HS-5 (cell line): ENCODE measurements at regions not wholly inside any gene's neighbourhood (a gene's known extent, or its start where the extent isn't known, plus 50 kb on each side); places are given as distances from the start of the nearest gene placed in this dataset.
"Not testable (repeated sequence)": the region's sequence is repeated elsewhere in the genome, so short reads cannot be mapped to it uniquely, and the experiment has no call there.

Source experiments
- DNase-seq: peaks from one replicate; pipeline ENCODE4 v3.0.0-alpha.2; 2012; ENCODE audit warnings: low read depth

DNA sequence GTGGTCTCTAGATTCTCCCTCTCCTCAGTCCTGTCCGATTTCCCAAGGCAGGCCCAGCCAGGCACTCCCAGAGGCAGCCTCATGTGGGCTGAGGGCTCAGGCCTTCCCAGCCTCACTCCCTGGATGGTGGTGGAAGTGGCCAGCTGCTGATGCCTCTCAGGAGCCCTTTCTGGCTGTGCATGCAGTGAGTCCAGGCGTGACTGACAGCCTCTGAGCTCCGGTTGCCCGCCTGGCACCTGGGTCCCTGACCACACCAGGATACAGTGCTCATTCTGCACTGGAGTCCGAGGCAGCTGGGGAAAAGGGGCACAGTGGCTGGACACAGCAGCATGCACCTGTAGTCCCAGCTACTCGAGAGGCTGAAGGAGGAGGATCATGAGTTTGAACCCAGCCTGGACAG lies 132.6 kb downstream of the CUL2 start:
- DNase-seq, result no peak

- DNase-seq, result no peak
Measured at GRCh38 chr10:34956756-34957155, 133.4 kb downstream of the CUL2 start.

- no peak for DNase-seq
Measured at GRCh38 chr10:34955391-34955790, 134.8 kb downstream of the CUL2 start.

- no peak for DNase-seq
Measured at GRCh38 chr10:34954142-34954541, 136.0 kb downstream of the CUL2 start.

DNA sequence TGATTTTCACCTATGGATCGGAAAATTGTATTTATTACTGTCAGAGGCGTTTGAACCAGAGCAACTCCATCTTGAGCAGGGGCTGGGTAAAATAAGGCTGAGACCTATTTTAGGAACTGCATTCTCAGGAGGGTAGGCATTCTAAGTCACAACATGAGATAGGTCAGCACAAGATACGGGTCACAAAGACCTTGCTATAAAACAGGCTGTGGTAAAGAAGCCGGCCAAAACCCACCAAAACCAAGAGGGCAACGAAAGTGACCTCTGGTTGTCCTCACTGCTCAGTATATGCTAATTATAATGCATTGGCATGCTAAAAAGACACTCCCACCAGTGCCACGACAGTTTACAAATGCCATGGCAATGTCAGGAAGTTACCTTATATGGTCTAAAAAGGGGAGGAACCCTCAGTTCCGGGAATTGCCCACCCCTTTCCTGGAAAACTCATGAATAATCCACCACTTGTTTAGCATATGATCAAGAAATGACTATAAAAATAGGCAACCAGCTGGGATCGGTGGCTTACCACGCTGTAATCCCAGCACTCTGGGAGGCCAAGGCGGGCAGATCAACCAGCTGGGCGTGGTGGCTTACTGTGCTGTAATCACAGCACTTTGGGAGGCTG lies 136.3 kb upstream of the PARD3 start:
- not testable (repeated sequence) for DNase-seq

DNA sequence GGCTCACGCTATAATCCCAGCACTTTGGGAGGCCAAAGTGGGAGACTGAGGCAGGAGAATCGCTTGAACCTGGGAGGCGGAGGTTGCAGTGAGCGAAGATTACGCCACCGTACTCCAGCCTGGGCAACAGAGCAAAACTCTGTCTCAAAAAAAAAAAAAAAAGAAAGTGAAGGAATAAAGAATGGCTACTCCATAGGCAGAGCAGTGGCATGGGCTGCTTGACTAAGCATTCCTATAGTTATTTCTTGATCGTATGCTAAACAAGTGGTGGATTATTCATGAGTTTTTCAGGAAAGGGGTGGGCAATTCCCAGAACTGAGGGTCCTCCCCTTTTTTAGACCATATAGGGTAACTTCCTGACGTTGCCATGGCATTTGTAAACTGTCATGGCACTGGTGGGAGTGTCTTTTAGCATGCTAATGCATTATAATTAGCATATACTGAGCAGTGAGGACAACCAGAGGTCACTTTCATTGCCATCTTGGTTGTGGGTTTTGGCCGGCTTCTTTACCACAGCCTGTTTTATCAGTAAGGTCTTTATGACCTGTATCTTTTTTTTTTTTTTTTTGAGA lies 130.9 kb upstream of the PARD3 start:
- not testable (repeated sequence) for DNase-seq

- DNase-seq, result no peak
Measured at GRCh38 chr10:34941471-34942357, 126.6 kb upstream of the PARD3 start.

GRCh38 chr10:34940436-34940835 lies 125.3 kb upstream of the PARD3 start:
- DNase-seq, result no peak

DNA sequence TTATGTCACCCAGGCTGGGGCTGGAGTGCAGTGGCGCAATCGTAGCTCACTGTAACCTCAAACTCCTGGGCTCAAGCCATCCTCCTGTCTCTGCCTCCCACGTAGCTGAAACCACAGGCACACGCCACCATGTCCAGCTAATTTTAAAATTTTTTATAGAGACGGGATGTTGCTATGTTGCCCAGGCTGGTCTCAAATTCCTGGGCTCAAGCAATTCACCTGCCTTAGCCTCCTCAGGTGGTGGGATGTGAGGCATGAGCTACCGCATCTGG lies 123.2 kb upstream of the PARD3 start:
- no peak for DNase-seq

GRCh38 chr10:34937643-34938398 lies 122.7 kb upstream of the PARD3 start:
- not testable (repeated sequence) for DNase-seq

GRCh38 chr10:34936061-34936460 lies 121.0 kb upstream of the PARD3 start:
- DNase-seq, result no peak

DNA sequence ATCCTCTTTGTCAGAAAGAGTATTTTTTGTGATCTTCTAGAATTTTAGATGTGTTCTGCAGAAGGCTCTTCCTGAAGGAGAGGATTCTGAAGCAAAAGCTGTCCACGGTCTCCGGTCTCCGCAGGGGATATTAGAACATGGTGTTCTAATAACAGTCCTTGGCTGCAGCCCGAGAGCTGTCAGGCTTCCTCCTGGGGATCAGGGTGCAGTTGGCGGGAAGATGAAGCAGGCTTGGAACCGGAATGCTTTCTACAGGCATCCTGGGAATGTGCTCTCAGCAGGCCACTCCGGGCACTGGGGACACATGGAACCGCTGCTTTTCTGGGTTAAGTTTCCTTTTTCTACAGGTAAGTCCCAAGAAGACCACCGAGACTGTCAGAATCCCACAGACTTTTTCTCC lies 118.6 kb upstream of the PARD3 start:
- no peak for DNase-seq

DNA sequence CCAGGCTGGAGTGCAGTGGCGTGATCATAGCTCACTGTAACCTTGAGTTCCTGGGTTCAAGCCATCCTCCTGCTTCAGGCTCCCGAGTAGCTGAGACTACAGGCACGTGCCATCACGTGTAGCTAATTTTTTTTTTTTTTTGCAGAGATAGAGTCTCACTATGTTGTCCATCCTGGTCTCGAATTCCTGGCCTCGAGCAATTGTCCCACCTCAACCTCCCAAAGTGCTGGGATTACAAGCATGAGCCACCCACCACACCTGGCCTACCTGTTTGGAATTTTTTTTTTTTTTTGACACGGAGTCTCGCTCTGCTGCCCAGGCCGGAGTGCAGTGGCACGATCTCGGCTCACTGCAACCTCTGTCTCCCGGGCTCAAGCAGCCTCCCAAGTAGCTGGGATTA lies 117.1 kb upstream of the PARD3 start:
- no peak for DNase-seq

DNA sequence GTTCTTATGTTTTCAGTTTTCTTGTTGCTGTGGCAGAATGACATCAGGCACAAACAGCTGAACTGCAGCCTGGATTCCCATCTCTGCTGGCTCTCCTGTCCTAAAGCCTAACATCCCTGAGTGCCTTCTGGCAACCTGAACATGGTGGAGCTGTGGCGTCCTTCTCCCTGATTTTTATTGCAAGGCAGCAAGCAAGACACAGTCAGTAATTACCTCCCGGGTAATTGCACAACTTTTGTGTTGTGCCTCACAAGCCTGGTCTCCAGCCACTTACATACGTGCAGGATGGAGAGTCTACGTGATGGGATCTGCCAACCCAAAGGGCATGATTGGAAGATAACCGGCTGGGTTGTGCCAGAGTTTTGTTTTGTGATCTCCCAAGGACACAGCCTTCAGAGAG lies 116.1 kb upstream of the PARD3 start:
- no peak for DNase-seq

- DNase-seq, result no peak
Measured at GRCh38 chr10:34922138-34922537, 107.0 kb upstream of the PARD3 start.

DNA sequence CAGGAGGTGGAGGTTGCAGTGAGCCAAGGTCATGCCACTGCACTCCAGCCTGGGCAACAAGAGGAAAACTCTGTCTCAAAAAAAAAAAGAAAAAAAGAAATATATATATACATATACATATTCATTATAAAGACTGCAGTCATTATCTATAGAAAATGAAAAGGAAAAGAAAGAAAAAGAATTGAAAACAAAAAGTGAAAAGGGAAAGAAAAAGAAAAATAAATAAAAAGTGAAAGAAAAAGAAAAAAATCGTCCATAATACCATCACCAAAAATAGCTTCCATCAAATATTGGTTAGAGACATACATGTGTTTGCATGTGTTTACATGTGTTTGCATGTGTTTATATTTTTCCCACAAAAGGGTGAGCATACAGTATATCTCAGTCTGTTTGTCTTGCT lies 105.5 kb upstream of the PARD3 start:
- no peak for DNase-seq

DNA sequence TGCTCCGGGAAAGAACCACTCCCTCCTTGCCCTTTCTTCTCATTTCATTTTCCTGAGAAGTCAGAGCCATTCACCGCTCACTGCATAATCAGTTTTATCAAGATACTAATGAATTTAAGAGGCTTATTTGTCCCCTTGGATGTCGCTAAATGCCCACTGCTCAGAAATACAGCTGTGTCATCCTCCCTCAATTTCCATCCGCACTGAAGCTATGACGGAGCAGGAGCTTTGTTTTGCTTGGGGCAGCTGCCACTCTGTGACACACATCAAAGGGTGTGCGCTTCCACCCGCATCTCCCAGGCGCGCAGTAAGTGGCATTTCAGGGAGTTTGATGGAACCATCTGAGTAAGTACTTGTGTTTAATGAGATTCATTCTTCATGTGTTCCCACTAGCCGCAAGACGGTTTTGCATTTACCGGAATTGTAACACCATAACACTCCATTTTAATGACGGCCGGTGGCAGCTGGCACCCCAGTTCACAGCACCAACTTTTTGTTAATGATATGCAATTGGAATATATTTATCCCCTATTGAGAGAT lies 103.8 kb upstream of the PARD3 start:
- DNase-seq, result no peak

DNA sequence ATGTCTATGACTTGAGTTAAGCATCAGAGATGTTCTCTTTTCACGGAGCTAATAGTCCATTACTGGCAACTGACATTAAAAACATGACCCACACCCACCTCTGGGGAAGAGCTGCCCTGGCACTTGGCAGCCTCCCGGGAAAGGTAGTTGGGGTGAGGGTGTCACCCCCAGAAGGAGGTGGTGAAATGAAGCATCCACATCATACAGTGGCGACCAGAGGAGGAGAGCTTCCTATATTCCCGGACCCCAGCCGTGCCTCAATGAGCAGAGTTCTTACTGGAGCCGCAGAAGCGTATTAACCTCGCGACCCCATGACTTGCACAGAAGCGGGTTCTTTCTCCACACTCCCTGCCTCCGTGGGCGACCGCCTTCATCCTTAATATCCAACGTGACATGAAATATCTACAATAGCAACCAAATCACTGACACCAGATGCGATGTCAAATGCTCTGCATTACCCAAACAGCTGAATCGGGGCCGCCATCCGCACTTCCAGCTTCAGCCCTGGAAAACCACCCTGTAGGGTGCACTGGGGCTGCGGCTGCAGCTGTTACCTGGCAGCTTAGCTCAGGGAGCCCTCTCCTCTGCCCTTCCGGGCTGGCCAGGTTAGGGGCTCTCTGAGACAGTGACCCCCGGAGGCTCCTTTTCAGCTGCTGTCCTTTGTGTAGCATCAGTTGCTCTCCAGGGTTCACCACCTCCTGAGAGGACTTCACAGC lies 103.1 kb upstream of the PARD3 start:
- no peak for DNase-seq

DNA sequence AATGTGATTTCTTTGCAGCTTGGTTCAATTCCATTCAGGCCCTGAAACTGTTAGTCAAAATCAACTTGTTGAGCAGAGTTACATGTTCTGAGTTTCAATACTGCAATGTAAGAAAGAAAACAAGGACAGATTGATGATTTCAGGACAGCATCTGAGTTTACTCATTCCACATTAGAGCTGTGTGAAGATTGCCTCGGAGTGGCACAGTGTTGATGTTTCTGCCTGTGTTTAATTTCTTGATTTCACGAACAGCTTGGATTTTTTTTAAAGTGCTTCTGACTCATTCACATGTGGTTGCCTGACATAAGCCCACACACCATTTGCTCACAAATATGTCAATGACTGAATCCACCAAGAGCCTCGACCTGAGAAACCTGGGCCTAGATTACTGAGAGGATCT lies 101.2 kb upstream of the PARD3 start:
- DNase-seq, result peak; percentile 24

DNA sequence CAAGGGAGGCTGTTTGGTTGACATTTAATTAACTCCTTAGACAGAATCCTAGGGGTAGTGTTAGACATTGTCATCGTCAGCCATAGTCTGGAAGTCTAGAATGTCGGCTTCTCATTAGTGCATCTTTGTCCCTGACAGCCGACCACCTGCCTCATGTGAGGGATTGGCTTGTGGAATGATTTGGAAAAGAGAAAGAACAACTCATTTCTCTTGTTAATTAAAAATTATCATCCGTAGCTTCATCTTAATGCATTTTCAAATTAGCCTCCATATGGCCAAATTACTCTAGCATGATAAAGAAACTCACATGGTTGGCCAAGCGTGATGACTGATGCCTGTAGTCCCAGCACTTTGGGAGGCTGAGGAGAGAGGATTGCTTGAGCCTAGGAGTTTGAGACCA lies 97.7 kb upstream of the PARD3 start:
- DNase-seq, result no peak

DNA sequence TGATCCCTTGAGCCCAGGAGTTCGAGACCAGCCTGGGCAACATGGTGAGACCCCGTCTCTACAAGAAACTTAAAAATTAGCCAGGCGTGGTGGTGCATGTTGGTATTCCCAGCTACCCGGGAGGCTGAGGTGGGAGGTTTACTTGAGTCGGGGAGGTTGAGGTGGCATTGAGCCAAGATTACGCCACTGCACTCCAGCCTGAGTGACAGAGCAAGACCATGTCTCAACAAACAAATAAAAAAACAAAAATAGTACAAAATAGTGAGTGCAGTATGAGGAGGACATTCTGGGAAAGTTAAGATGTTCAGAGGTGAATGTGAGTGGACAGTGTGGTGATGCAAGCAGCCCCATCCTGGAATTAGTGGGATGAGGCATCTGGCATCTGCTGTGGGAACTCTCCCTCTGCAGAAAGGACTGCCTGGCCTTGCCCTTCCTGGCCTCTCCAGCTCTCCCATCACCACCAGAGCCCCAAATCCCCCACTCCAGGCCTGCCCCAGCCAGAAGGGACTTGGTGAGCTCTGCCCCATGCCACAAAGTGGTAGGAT lies 96.6 kb upstream of the PARD3 start:
- DNase-seq, result no peak

DNA sequence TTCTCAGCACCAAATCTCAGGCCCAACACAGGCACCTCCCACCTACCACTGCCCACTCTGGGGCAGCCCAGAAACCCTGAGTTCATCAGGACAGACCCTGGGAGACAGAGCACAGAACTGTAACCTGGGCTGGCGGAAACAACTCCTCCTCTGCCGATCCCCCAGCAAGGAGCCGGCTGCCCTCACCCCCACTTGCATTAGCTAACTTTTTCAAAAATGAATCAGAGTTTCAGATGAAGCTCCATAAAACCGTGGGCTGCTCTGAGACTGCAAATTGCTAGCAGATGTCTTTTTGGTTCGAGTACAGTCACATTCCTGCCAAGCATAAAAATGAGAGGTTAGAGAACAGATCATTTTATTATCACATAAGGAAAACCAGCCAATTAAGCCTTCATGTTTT lies 93.4 kb upstream of the PARD3 start:
- peak; percentile 40 for DNase-seq
